ENCODE measurements at regions not wholly inside any gene's neighbourhood (a gene's known extent, or its start where the extent isn't known, plus 50 kb on each side); places are given as distances from the start of the nearest gene placed in this dataset.
"Not testable (repeated sequence)": the region's sequence is repeated elsewhere in the genome, so short reads cannot be mapped to it uniquely, and the experiment has no call there.

DNA sequence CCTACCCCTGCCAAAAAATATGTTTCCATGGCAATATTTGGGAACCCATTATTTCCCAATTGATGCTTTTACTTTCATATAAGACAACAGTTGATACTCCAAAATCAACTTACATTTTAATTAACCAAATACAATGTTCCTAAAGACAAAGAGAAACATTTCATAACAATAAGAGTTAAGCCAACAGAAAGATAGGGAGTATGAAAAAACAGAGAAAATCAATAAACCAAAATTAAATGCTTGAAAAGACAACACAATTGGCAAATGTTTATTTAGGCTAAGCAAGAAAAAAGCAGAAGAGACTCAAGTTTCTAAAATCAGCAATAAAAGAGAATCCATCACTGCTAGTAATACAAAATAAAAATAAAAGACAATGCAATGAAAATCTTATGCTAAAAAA, 123.1 kb upstream of the VPREB1 start:
- DNase-seq (ENCODE audit: low read depth in 2 of 2): no peak

DNA sequence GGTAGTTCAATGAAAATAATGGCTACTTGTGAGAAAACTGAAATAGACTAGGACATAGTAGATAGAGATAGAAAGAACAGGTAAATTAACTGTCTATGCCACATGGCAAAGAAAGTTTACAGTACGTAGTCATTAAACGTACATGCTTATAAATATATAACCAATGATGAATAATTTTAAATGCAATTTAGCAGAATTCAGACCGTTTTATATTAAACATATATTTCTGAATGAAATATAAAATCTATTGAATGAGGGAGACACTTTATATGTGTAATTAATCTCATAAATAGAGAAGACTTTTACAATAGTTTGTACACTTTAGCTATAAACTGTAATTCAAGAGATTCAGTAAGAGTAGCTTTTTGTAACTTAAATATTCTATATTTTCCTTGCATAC, 124.4 kb upstream of the VPREB1 start:
- DNase-seq (ENCODE audit: low read depth in 2 of 2): no peak

DNA sequence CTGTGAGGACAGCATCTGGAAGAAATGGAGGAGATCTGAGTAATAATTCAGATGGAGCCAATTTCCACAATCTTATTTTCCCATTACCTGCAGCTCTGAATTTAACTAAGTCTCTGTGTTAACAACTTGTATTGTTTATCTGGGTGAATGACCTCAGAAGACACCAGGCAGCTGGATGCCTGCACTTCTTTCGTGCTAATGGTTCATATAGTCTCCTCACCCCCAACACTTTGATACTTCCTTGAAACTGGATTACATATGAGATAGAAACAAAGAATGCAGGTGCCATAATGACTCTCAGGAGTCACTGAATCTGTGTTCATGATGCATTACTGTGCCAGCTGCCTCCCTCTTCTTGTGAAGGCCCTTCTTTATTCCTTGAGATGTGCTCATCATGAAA, 125.6 kb upstream of the VPREB1 start:
- no peak for DNase-seq (ENCODE audit: low read depth in 2 of 2)

DNA sequence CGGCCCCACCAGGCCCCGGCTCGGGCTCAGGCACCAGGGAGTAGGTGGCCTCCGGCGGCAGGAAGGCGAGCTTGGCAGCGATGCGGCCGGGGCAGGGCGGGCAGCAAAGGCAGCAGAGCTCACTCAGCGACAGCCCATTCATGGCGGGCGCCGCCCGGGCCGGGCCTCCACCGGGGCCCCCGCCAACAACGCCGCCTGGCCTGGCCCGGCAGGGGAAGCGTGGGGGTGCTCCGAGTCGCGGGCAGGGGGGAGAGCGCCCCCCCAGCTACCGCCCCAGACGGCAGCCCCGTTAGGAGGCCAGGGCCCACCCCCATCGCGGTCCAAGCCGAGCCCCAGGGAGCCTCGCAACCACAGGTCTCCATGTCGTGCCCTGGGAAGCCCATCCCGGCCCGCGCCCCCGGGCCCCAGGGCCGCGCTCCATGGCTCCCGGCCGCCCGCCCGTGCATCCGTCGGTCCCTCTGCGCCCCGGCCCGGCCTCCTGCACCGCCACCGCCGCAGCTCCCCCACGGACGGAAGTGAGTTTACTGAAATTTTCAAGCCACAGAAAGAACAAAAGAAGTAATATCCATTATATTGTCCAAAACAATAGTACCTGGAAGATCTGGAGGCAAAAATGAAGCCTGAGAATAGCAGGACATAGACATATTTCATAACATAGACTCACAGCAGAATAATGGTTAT, 126.6 kb upstream of the VPREB1 start:
- DNase-seq (ENCODE audit: low read depth in 2 of 2): not testable (repeated sequence)

DNA sequence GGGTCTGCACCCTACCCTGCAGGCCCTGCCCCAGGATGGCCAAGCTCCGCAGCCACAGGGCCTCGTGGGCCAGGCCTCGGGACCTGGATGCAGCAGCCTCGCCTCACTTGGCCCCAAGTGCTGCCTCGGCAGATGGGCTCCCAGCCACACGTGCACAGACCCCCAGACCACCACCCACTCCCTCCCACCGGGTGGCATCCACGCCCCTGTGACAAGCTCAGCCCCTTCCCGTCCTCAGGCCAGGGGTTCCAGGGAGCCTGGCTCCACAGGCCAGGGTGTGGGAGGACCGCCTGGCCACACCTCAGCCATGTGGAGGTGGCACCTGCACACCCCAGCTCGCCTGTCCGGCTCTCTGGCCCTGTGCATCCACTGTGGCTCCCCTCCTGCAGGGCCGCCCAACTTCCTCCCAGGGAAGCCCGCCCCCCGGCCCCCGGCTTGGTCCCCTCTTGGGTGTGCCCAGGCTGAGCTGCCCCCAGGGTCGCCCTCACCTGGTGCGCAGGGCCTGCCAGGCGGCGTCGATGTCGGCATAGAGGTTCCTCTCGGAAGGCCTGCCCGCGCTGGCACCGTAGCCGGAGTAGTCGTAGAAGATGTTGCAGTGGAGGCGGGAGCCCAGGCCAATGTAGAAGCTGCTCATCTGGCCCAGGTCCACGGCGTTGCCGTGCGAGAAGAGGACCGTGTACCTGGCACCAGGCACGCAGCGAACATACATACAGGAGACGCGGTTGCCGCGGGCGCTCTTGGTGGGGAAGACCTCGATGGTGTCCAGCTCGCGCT, 127.4 kb upstream of the VPREB1 start:
- not testable (repeated sequence) for DNase-seq (ENCODE audit: low read depth in 2 of 2)

DNA sequence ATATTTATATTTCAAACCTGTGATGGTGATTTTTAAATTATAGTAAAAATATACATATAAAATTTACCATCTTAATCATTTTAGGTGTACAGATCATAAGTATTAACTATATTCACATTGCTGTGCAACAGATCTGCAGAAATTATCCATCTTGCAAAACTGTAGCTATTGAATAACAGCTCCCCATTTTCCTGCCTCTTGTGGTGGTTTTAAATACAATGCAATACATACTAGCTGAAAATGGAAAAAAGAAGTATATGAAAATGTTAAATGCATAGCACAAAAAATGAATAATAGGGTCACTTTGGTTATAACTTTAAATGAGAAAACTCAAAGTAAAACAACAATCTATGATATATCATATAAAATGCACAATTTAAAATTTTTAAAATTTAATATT, 130.9 kb upstream of the VPREB1 start:
- DNase-seq (ENCODE audit: low read depth in 2 of 2): no peak

DNA sequence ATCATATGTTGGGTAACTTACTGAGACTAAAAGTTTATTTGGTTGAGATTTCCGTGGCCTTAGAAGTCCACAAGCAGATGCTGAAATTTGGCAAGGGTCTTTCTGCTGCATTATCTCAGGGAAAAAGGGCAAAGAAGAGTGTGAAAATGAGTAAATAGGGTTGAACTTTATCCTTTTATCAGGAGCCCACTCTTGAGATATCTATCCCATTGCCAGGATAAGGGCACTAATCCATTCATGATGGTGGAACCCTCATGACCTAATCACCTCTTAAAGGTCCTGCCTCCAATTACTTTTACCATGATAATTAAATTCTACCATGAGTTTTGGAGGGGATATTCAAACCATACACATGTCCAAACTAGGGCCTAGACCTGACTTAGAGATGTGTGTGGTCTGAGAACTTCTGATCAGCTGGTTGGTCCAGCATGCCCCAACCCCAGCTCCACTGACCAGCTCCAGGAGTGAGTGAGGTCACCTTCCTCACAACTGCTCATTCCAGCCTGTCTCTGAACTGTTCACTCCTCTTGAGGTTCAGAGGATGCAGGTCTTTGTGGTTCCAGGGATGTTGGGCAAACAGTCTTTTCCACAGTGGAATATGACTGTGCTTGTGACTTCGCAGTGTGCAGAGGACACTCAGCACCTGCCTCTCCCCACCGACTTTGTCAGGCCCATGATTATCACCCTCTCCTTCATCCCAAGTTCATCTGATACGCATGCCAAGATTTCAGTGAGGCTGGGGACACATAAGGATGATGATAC, 130.1 kb upstream of the TOP3B start:
- no peak for DNase-seq (ENCODE audit: low read depth in 2 of 2)

DNA sequence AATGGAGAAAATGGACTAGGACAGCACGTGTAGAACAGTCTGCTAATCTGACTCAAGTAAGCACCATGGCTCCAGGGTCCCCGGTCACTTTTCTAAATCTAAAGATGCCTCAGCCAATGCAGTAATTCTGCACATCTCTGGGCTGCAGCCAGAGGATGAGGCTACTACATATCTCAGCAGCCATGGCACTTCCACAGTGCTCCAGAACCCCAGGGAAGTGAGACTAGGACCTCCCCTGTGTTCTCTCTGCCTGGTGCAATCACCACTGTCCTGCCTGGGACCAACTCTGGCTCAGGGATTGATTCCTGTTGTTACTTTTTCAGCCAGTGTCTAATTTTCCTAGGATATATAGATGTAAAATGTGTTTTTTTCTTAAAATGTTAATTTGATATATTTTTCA, 129.4 kb upstream of the TOP3B start:
- no peak for DNase-seq (ENCODE audit: low read depth in 2 of 2)

DNA sequence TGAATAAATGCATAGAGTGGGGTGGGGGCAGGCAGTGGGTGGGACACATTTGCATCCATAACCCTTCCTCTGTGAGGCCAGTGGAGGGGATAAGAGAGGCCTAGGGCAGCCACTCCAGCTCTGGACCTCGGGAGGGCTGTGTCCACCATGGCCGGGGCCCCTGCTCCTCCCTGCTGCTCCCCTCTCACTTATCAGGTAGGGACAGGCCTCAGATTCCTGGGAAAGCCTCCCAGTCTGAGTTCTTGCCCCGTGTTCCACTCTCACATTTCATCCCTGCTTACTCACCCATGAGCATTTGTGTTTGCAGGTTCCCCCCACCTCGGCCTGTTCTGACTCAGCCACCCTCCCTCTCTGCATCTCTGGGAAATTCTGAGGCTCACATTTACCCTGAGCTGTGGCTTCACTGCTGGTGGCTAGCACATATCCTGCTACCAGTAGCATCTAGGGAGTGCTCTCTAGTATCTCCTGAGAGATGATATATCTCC, 128.7 kb upstream of the TOP3B start:
- peak in 1 of 2 donors; percentile 55 for DNase-seq (ENCODE audit: low read depth in 2 of 2)

DNA sequence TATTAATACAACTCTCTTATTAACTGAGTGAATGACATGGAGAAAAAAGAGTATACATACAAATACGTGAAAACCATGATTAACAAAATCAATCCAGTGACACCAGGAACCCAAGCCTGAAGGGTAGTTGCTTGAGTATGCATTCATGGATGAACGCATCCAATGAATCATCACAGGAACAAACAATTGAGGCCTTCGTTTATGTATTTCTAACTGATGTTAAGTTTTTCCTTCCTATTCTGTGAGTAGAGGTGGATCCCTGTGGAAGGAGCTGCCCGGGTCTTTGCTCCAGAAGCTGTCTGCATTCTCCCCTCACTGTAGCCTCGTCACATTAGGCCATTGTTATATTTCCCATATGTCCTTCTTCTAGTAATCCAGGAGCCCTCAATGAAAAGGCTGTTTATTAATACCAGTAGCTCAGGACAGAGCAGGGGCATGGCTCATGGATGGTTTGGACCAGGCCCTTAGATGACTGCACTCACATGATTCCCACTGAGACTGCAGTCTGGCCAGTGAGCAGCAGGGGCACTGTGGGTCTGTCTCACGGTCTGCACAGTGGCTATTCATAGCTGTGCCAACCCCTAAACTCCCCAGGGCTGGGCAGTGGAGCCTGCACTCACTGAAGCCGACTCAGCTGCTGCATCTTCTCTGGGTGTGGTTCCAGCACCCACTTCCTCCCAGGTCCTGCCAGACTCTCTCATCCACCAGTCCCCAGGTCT, 128.1 kb upstream of the TOP3B start:
- DNase-seq (ENCODE audit: low read depth in 2 of 2): peak; percentile 30 to 32

DNA sequence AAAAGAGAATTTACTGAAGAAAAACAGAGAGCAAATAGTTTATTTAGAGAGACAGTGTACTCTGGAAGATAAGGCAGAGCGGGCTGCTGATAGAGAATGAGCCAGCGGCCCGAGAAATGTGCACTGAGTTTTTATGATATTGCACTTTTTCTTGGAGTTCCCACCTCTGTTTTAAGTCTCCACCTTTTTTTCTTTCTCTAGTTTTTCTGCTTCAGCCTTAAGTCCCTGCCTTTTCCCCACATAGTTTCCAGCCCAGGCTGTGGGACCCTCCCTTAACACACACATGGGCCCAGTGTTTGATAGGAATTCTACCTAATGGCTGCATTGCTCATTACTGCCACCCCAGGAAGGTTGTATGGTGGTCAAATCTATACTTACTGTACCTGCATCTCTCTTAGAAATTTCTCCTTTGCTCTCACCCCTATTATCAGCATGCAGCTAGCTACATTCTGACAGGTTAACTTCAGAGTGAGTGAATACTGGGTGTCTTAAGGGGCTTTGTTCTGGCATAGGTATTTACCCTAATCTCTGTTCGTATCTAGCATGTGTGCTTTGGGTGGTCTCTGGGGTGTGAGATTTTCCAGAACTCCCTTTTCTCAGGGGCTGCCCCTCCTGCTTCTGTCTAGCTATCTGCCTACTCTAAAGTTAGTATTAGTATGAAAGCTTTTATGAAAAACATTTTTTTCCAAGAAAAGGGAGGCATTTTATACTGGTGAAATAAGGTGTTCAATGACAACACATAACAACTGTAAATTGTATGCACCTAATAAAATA, 127.3 kb upstream of the TOP3B start:
- no peak for DNase-seq (ENCODE audit: low read depth in 2 of 2)

DNA sequence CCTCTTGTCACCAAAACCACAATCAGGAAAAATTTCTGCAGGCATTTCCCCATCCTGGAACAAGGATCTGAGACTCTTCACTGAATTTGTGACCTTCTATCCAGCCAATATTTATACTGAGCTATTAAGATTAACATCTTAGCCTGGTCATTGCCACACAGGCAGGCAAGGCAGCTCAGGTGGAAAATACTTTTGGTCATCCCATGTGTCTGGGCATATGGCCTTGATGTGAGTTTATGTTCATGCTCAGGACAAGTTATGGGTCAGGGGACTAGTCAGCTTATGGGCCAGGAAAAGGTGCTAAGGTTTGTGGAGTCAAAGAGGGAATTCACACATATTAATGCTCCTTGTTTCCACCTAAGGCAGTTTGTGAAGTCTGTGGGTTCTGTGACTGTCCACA, 124.3 kb upstream of the TOP3B start:
- DNase-seq (ENCODE audit: low read depth in 2 of 2): no peak

DNA sequence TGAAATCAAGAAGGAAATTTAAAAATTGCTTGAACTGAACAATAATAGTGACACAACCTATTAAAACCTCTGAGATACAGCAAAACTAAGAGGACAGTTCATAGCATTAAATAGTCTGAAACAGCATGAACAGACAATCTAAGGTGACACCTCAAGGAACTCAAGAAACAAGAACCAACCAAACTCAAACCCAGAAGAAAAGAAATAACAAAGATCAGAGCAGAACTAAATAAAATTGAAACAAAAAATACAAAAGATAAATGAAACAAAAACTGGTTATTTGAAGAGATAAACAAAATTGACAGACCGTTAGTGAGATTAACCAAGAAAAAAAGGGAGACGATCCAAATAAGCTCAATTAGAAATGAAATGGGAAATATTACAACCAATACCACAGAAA, 122.8 kb upstream of the TOP3B start:
- DNase-seq (ENCODE audit: low read depth in 2 of 2): no peak

DNA sequence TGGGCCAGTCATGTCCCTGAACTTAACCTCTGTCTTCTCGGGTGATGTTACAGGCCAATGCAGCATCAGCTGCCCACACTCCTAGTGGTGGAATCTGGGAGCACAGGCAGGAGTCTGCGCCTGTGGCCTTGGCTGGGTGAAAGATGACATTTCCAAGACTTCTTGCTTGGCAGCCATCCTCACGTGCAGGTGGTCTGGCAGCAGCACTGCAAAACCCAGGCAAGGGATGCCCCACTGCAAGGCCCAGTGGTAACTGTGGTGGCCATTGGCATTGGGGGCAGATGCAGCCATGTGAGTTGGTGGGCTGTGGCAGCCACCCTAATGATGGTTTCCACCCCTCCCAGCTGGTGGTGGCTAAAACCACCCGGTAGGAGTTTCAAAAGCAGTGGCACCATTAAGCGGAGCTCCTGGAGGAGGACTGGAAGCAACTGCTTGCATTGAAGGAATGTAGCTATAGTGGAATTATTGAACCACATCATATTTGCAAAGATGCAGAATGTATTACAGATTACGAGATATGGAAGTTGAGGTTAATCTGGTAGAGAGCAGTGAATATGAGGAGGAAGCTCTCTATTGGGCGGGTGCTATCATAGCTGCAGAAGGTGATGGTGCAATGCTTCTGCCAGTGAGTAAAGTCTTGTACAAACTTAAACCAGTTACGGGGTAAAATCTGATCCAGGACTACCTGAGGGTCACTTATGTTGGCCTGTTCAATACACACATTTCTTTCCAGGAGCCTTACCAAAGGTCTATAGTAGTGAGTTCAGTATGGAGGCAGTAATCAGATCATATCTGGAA, 120.7 kb upstream of the TOP3B start:
- DNase-seq (ENCODE audit: low read depth in 2 of 2): peak in 1 of 2 donors; percentile 18

DNA sequence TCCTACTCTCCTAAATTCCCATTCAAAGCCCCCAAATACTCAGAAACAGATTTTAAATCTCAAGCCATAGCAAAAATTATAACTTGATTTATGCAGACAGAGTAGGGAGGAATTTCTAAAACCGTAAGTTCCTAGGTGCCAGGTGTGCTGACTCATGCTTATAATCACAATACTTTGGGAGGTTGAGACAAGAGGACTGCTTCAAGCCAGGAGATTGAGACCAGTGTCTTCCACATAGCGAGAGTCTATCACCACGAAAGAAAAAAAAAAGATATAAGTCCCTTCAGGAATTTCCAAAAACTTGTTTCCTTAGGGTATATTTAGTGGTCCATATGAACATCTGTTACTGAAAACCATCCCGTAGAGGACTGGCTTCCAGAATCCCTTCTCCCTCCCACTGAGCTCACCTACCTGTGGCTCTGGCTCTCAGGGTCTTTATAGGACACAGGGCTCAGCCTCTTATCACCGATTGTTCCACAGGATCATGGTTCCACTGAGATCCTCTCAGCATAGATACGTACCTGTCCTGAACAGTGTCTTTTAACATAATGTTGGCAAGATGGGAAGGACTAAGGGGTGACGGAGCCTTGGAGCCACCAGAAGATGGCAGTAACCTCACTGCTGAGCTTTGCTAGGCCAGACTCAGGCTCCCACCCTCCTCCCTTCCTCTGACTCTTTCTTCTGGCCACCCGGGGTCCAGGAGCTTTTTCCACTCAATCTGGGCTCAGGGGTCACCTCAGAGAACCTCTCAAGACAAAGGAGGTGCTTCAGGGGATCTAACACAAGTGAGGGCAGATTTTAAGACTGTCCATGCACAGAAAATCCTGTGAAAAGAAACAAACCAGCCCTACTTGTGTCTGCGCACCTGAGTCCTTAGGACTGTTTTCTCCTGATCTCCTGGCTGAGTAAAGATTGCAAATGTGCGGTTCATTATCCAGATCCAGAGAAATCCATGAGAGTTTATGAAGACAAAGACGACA, 117.5 kb upstream of the TOP3B start:
- DNase-seq (ENCODE audit: low read depth in 2 of 2): no peak

DNA sequence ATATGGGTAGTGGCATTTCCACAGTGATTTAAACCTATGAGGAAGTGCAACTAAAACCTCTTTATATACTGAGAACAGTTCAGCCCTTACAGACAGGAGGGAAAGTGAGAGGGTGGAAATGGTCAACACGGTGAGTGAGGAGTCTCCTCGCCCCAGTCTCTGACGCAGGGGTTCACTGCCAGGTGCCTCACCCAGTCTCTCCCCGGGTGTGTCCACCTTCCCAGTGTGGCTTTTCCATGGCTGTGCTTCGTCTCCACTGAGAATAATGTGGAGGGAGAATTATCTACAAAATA, 116.6 kb upstream of the TOP3B start:
- no peak for DNase-seq (ENCODE audit: low read depth in 2 of 2)

DNA sequence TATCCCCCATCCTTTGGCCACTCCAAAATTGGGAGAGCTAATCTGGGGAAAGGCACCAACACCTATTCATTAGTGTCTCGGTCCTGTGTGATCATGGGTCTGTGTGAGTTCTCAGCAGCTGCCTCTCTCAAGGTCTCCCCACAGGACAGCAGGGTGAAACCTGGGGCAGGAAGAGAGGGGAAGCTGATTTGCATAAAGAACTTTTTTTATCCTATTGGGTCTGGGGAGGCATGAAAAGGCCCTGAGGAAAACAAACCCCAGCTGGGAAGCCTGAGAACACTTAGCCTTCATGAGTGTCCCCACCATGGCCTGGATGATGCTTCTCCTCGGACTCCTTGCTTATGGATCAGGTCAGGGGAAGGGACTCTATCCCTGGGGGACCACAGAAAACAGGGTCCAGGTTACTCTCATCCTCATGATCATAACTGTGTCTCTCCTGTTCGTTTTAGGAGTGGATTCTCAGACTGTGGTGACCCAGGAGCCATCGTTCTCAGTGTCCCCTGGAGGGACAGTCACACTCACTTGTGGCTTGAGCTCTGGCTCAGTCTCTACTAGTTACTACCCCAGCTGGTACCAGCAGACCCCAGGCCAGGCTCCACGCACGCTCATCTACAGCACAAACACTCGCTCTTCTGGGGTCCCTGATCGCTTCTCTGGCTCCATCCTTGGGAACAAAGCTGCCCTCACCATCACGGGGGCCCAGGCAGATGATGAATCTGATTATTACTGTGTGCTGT, 116.0 kb upstream of the TOP3B start:
- no peak for DNase-seq (ENCODE audit: low read depth in 2 of 2)

DNA sequence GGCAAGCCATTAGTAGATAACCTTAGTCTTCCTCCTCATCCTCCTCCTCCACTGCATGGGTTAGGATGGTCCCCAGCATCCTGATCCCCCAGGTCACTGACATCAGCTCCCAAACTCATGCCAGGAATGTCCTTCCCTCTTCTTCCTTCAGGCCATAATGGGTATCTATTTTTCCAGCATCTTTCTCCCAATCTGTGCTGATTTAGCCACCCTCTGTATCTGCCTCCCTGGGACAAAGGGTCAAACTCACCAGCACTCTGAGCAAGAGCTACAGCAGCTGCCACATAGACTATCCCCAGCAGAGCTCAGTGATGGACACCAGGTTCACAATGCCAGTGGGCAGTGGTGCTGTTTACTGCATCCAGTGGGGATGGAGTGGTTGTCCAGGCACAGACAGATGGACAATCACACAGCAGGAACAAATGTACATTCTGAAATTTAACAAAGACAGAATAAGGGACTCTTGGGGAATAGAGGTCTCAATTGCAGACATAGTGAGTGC, 115.2 kb upstream of the TOP3B start:
- no peak for DNase-seq (ENCODE audit: low read depth in 2 of 2)
